ENCODE measurements at regions not wholly inside any gene's neighbourhood (a gene's known extent, or its start where the extent isn't known, plus 50 kb on each side); places are given as distances from the start of the nearest gene placed in this dataset.
"Not testable (repeated sequence)": the region's sequence is repeated elsewhere in the genome, so short reads cannot be mapped to it uniquely, and the experiment has no call there.

GRCh38 chrX:1111601-1112300, 100.7 kb downstream of the CRLF2 start:
- ATAC-seq (ENCODE audit: low read depth in 2 of 2) (no peak), DNase-seq (no peak)
- peak overlapping the region in 4 of 6 donors; percentile 7 to 74 (median 34) for H3K27ac Mint-ChIP-seq
- peak overlapping the region in 7 of 8 donors; percentile 21 to 83 (median 70) for H3K4me3 Mint-ChIP-seq
- H3K9me3 Mint-ChIP-seq, result peaks cover 0 to 5% (median 2%) of the 10 kb centered on the region in 7 donors
- no peaks in the 10 kb centered on the region for H3K36me3 Mint-ChIP-seq
- peaks cover 23 to 69% (median 49%) of the 10 kb centered on the region in 3 donors for H3K27me3 Mint-ChIP-seq
- peaks cover 10 to 15% (median 10%) of the 10 kb centered on the region in 3 donors for H3K4me1 Mint-ChIP-seq

- Mint-ChIP-seq H3K9me3 (peaks cover 0 to 5% (median 4%) of the 10 kb centered on the region in 7 donors), H3K27ac (peak overlapping the region in 1 of 6 donors; percentile 12), H3K4me3 (no peak overlapping the region), H3K4me1 (peaks cover 12 to 20% (median 18%) of the 10 kb centered on the region in 3 donors), H3K36me3 (peaks cover 0 to 7% of the 10 kb centered on the region in 2 donors), H3K27me3 (peaks cover 35 to 74% (median 54%) of the 10 kb centered on the region in 3 donors)
- DNase-seq (no peak), ATAC-seq (ENCODE audit: low read depth in 2 of 2) (no peak)
Observed at GRCh38 chrX:1109580-1110119, 102.8 kb downstream of the CRLF2 start.

GRCh38 chrX:1108501-1109445, 103.7 kb downstream of the CRLF2 start:
- Mint-ChIP-seq H3K9me3 (peaks cover 0 to 5% (median 4%) of the 10 kb centered on the region in 7 donors), H3K4me1 (peaks cover 12 to 20% (median 18%) of the 10 kb centered on the region in 3 donors), H3K4me3 (no peak overlapping the region), H3K36me3 (peaks cover 0 to 7% of the 10 kb centered on the region in 2 donors), H3K27ac (no peak overlapping the region), H3K27me3 (peaks cover 35 to 69% (median 50%) of the 10 kb centered on the region in 3 donors)
- DNase-seq (no peak), ATAC-seq (ENCODE audit: low read depth in 2 of 2) (no peak)

GRCh38 chrX:1106478-1107210, 105.8 kb downstream of the CRLF2 start:
- H3K9me3 Mint-ChIP-seq, result peaks cover 0 to 5% (median 4%) of the 10 kb centered on the region in 7 donors
- peaks cover 2 to 13% (median 11%) of the 10 kb centered on the region in 3 donors for H3K4me1 Mint-ChIP-seq
- DNase-seq (no peak), ATAC-seq (ENCODE audit: low read depth in 2 of 2) (peak in 1 of 2 donors; percentile 18)
- peak overlapping the region in 4 of 6 donors; percentile 31 to 66 (median 46) for H3K27ac Mint-ChIP-seq
- H3K27me3 Mint-ChIP-seq, result peaks cover 34 to 49% (median 35%) of the 10 kb centered on the region in 3 donors
- H3K36me3 Mint-ChIP-seq, result peaks cover 0 to 7% of the 10 kb centered on the region in 2 donors
- no peak overlapping the region for H3K4me3 Mint-ChIP-seq

GRCh38 chrX:1105671-1106419, 106.6 kb downstream of the CRLF2 start:
- Mint-ChIP-seq H3K4me3 (peak overlapping the region in 1 of 8 donors; percentile 57), H3K36me3 (peaks cover 0 to 7% of the 10 kb centered on the region in 2 donors), H3K4me1 (peaks cover 1 to 8% (median 5%) of the 10 kb centered on the region in 3 donors), H3K27me3 (peaks cover 27 to 41% (median 33%) of the 10 kb centered on the region in 3 donors), H3K9me3 (peaks cover 0 to 5% (median 4%) of the 10 kb centered on the region in 7 donors), H3K27ac (peak overlapping the region in 1 of 6 donors; percentile 56)
- DNase-seq (no peak), ATAC-seq (ENCODE audit: low read depth in 2 of 2) (no peak)

GRCh38 chrX:1105031-1105430, 107.4 kb downstream of the CRLF2 start:
- not testable (repeated sequence) for H3K4me3 Mint-ChIP-seq

GRCh38 chrX:1103360-1103759, 109.1 kb downstream of the CRLF2 start:
- Mint-ChIP-seq H3K27ac (peak overlapping the region in 1 of 6 donors; percentile 6), H3K4me3 (no peak overlapping the region), H3K9me3 (peaks cover 0 to 4% (median 0%) of the 10 kb centered on the region in 7 donors), H3K27me3 (peaks cover 26 to 47% (median 38%) of the 10 kb centered on the region in 3 donors), H3K4me1 (peaks cover 1 to 8% (median 5%) of the 10 kb centered on the region in 3 donors), H3K36me3 (peaks cover 0 to 7% of the 10 kb centered on the region in 2 donors)
- ATAC-seq (ENCODE audit: low read depth in 2 of 2) (no peak), DNase-seq (no peak)

More at GRCh38 chrX:1105031-1105430, 107.4 kb downstream of the CRLF2 start:
- peaks cover 31 to 42% (median 34%) of the 10 kb centered on the region in 3 donors for H3K27me3 Mint-ChIP-seq
- not testable (repeated sequence) for DNase-seq; H3K4me1 Mint-ChIP-seq; H3K9me3 Mint-ChIP-seq; H3K27ac Mint-ChIP-seq; ATAC-seq (ENCODE audit: low read depth in 2 of 2); H3K36me3 Mint-ChIP-seq

- DNase-seq, result no peak
- peaks cover 0 to 7% of the 10 kb centered on the region in 2 donors for H3K36me3 Mint-ChIP-seq
Observed at GRCh38 chrX:1102786-1103185, 109.7 kb downstream of the CRLF2 start.

GRCh38 chrX:1102221-1102620, 110.2 kb downstream of the CRLF2 start:
- not testable (repeated sequence) for H3K36me3 Mint-ChIP-seq; H3K4me3 Mint-ChIP-seq; H3K4me1 Mint-ChIP-seq; ATAC-seq (ENCODE audit: low read depth in 2 of 2); H3K9me3 Mint-ChIP-seq; DNase-seq; H3K27ac Mint-ChIP-seq
- peaks cover 20 to 40% (median 38%) of the 10 kb centered on the region in 3 donors for H3K27me3 Mint-ChIP-seq

More at GRCh38 chrX:1102786-1103185, 109.7 kb downstream of the CRLF2 start:
- H3K4me3 Mint-ChIP-seq, result no peak overlapping the region
- no peak for ATAC-seq (ENCODE audit: low read depth in 2 of 2)
- H3K27me3 Mint-ChIP-seq, result peaks cover 25 to 42% (median 38%) of the 10 kb centered on the region in 3 donors
- H3K9me3 Mint-ChIP-seq, result peaks cover 0 to 4% (median under 1%) of the 10 kb centered on the region in 7 donors
- peaks cover 1 to 8% (median 5%) of the 10 kb centered on the region in 3 donors for H3K4me1 Mint-ChIP-seq
- no peak overlapping the region for H3K27ac Mint-ChIP-seq

GRCh38 chrX:1099146-1099770, 113.2 kb downstream of the CRLF2 start:
- ATAC-seq (ENCODE audit: low read depth in 2 of 2), result no peak
- peaks cover 8 to 21% (median 21%) of the 10 kb centered on the region in 3 donors for H3K27me3 Mint-ChIP-seq
- H3K4me3 Mint-ChIP-seq, result no peak overlapping the region
- no peaks in the 10 kb centered on the region for H3K36me3 Mint-ChIP-seq
- peaks cover 4 to 20% (median 14%) of the 10 kb centered on the region in 7 donors for H3K9me3 Mint-ChIP-seq
- no peak for DNase-seq
- H3K27ac Mint-ChIP-seq, result no peak overlapping the region
- no peaks in the 10 kb centered on the region for H3K4me1 Mint-ChIP-seq

GRCh38 chrX:1097328-1097727, 115.1 kb downstream of the CRLF2 start:
- H3K27ac Mint-ChIP-seq, result no peak overlapping the region
- no peaks in the 10 kb centered on the region for H3K4me1 Mint-ChIP-seq
- peak overlapping the region in 1 of 8 donors; percentile 2 for H3K4me3 Mint-ChIP-seq

More at GRCh38 chrX:1097328-1097727, 115.1 kb downstream of the CRLF2 start:
- H3K27me3 Mint-ChIP-seq, result peaks cover 4 to 21% (median 21%) of the 10 kb centered on the region in 3 donors
- DNase-seq, result no peak
- no peaks in the 10 kb centered on the region for H3K36me3 Mint-ChIP-seq
- H3K9me3 Mint-ChIP-seq, result peaks cover 4 to 20% (median 14%) of the 10 kb centered on the region in 7 donors
- no peak for ATAC-seq (ENCODE audit: low read depth in 2 of 2)

Data from naive B cell (primary cell).